ENCODE measurements at regions not wholly inside any gene's neighbourhood (a gene's known extent, or its start where the extent isn't known, plus 50 kb on each side); places are given as distances from the start of the nearest gene placed in this dataset.
"Not testable (repeated sequence)": the region's sequence is repeated elsewhere in the genome, so short reads cannot be mapped to it uniquely, and the experiment has no call there.

- DNase-seq: no peak
Observed at GRCh38 chr2:184993746-184994145, 395.4 kb downstream of the ZNF804A start.

GRCh38 chr2:185006481-185006880 lies 408.2 kb downstream of the ZNF804A start:
- no peak for DNase-seq

GRCh38 chr2:185012643-185013042 lies 414.3 kb downstream of the ZNF804A start:
- no peak for DNase-seq

- DNase-seq: no peak
Observed at GRCh38 chr2:185014076-185014475, 415.7 kb downstream of the ZNF804A start.

GRCh38 chr2:185025891-185026290 lies 427.6 kb downstream of the ZNF804A start:
- DNase-seq: not testable (repeated sequence)

- DNase-seq: no peak
Observed at GRCh38 chr2:185035906-185036305, 437.6 kb downstream of the ZNF804A start.

- no peak for DNase-seq
Observed at GRCh38 chr2:185044323-185044874, 446.1 kb downstream of the ZNF804A start.

GRCh38 chr2:185050804-185051203 lies 452.5 kb downstream of the ZNF804A start:
- DNase-seq: no peak

GRCh38 chr2:185063761-185064160 lies 465.4 kb downstream of the ZNF804A start:
- no peak for DNase-seq

GRCh38 chr2:185066128-185066527 lies 467.8 kb downstream of the ZNF804A start:
- DNase-seq: no peak

- DNase-seq: no peak
Observed at GRCh38 chr2:185069107-185069506, 470.8 kb downstream of the ZNF804A start.

- no peak for DNase-seq
Observed at GRCh38 chr2:185074156-185074555, 475.8 kb downstream of the ZNF804A start.

GRCh38 chr2:185082749-185083148 lies 484.4 kb downstream of the ZNF804A start:
- no peak for DNase-seq

- no peak for DNase-seq
Observed at GRCh38 chr2:185108588-185108987, 510.3 kb downstream of the ZNF804A start.

- DNase-seq: no peak
Observed at GRCh38 chr2:185127412-185127811, 529.1 kb downstream of the ZNF804A start.

GRCh38 chr2:185128346-185128745 lies 530.0 kb downstream of the ZNF804A start:
- no peak for DNase-seq

GRCh38 chr2:185128996-185129395 lies 530.7 kb downstream of the ZNF804A start:
- DNase-seq: no peak

GRCh38 chr2:185130685-185131084 lies 532.4 kb downstream of the ZNF804A start:
- no peak for DNase-seq

GRCh38 chr2:185132501-185133041 lies 534.2 kb downstream of the ZNF804A start:
- no peak for DNase-seq

GRCh38 chr2:185137700-185138099 lies 539.4 kb downstream of the ZNF804A start:
- no peak for DNase-seq

GRCh38 chr2:185142677-185143076 lies 544.3 kb downstream of the ZNF804A start:
- no peak for DNase-seq

- no peak for DNase-seq
Observed at GRCh38 chr2:185144159-185144919, 546.0 kb downstream of the ZNF804A start.

GRCh38 chr2:185145316-185146121 lies 547.2 kb downstream of the ZNF804A start:
- DNase-seq: no peak

- no peak for DNase-seq
Observed at GRCh38 chr2:185147361-185147760, 549.0 kb downstream of the ZNF804A start.

Data from GF-D8 (cell line).